Skeletal muscle satellite cell (primary cell): ENCODE measurements at regions not wholly inside any gene's neighbourhood (a gene's known extent, or its start where the extent isn't known, plus 50 kb on each side); places are given as distances from the start of the nearest gene placed in this dataset. TPM values are rescaled to one million over a fixed set of nuclear protein-coding genes. Genes with fewer than 3 reads are reported as not detected.

Source experiments
- H3K27me3 ChIP-seq: 2 replicates; pipeline ENCODE4 v1.7.0; 2013; ENCODE audit warnings: low read length; ENCODE audit not compliant: control insufficient read depth, insufficient read depth
- H3K36me3 ChIP-seq: 2 replicates; pipeline ENCODE4 v1.7.0; 2013; ENCODE audit warnings: mild to moderate bottlenecking, control low read depth, low read length; ENCODE audit not compliant: insufficient read depth
- H3K4me1 ChIP-seq: 2 replicates; pipeline ENCODE4 v1.7.0; 2013; ENCODE audit warnings: low read length; ENCODE audit not compliant: control insufficient read depth, insufficient read depth
- H3K4me2 ChIP-seq: 2 replicates; pipeline ENCODE4 v1.7.0; 2013; ENCODE audit warnings: mild to moderate bottlenecking, low read length
- H3K4me3 ChIP-seq: 2 replicates; pipeline ENCODE4 v1.7.0; 2013; ENCODE audit warnings: low read length
- H3K9ac ChIP-seq: 2 replicates; pipeline ENCODE4 v1.7.0; 2013; ENCODE audit warnings: mild to moderate bottlenecking, low read depth, low read length, moderate library complexity
- H3K9me3 ChIP-seq: replicated peaks from 2 replicates; pipeline ENCODE4 v1.7.0; 2013; ENCODE audit warnings: mild to moderate bottlenecking, control low read depth, low read length
- small RNA-seq: library from RNA; depleted of rRNA; stranded (forward); fragments of <200 nt; gene quantifications from one replicate; pipeline ENCODE3, GENCODE V24; 2012

DNA sequence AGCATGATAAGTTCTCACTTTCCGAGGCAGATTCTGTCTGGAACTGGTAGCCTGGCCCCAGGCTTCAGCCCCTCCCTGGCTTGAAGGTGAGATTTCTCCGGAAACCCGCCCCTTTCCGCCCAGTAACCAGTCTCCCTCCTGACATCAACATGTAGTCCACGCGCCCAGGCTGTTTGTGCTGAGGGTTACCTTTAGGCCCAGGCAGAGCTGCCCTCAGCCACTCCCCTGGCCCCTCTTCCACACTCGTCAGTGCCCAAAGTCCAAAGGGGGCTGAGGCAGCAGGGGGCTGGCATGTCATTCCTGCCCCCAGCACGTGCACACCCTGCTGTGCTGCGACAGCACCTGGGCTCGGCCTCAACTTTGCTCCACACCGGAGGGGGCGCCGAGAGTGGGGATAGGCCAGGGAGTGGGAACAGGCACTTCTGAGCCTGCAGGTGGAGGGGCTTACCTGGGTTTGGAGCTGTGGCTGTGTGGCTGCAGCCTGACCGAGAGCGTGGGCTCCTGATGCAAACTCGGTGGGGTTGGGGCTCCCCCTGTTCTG lies 69.5 kb upstream of the ANK2 start:
- Histone ChIP-seq H3K27me3 (no peaks in the 10 kb centered on the region), H3K4me2 (no peak overlapping the region), H3K36me3 (no peaks in the 10 kb centered on the region), H3K4me3 (no peak overlapping the region), H3K4me1 (peaks cover 3% of the 10 kb centered on the region), H3K9ac (no peak overlapping the region), H3K9me3 (no peaks in the 10 kb centered on the region)

- Histone ChIP-seq H3K4me2 (no peak overlapping the region), H3K9me3 (no peaks in the 10 kb centered on the region), H3K27me3 (no peaks in the 10 kb centered on the region), H3K4me1 (peaks cover 3% of the 10 kb centered on the region), H3K36me3 (no peaks in the 10 kb centered on the region), H3K9ac (no peak overlapping the region), H3K4me3 (no peak overlapping the region)
Measured at GRCh38 chr4:112982680-112983079, 66.8 kb upstream of the ANK2 start.

DNA sequence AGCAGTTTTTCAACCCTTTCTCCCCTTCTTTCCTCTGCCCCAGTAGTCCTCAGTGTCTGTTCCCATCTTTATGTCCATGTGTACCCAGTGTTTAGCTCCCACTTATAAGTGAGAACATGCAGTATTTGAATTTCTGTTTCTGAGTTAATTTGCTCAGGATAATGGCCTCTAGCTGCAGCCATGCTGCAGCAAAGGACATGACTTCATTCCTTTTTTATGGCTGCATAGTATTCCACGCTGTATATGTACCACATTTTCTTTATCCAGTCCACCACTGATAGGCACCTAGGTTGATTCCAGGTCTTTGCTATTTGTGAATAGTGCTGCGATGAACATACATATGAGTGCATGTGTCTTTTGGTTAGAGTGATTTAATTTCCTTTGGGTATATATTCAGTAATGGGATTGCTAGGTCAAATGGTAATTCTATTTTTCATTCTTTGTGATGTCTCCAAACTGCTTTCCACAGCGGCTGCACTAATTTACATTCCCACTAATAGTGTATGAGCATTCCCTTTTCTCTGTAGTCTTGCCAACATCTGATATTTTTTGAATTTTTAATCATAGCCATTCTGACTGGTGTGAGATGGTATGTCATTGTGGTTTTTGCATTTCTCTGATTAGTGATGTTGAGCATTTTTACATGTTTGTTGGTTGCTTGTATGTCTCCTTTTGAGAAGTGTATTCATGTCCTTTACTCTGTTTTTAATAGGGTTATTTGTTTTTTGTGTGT lies 54.6 kb upstream of the ANK2 start:
- peaks cover 3% of the 10 kb centered on the region for H3K4me1 ChIP-seq
- H3K9me3 ChIP-seq = no peaks in the 10 kb centered on the region
- H3K4me3 ChIP-seq = no peak overlapping the region
- H3K36me3 ChIP-seq = no peaks in the 10 kb centered on the region
- H3K9ac ChIP-seq = no peak overlapping the region
- H3K4me2 ChIP-seq = no peak overlapping the region
- no peaks in the 10 kb centered on the region for H3K27me3 ChIP-seq

Small RNA genes lying in the stretch of these regions (small RNA-seq; reads per million reads assigned to genes)
- gene AC017007.1 = not detected
- gene RF00019 = not detected
